Left ventricle myocardium inferior (tissue), 1 donor: ENCODE measurements at regions not wholly inside any gene's neighbourhood (a gene's known extent, or its start where the extent isn't known, plus 50 kb on each side); places are given as distances from the start of the nearest gene placed in this dataset.

ENCODE experiments used
- DNase-seq: peaks from one replicate; pipeline ENCODE4 v3.0.0-alpha.2; 2020
- H3K27ac ChIP-seq: fragments of 200-600 bp; replicated peaks from 2 replicates; pipeline ENCODE4 v1.8.0; 2021
- H3K27me3 ChIP-seq: fragments of 200-600 bp; 2 replicates; pipeline ENCODE4 v1.8.0; 2021; ENCODE audit warnings: low read depth
- H3K36me3 ChIP-seq: fragments of 200-600 bp; 2 replicates; pipeline ENCODE4 v1.8.0; 2021
- H3K4me1 ChIP-seq: fragments of 200-600 bp; 2 replicates; pipeline ENCODE4 v1.8.0; 2021
- H3K4me3 ChIP-seq: fragments of 200-600 bp; 2 replicates; pipeline ENCODE4 v1.8.0; 2021; ENCODE audit warnings: mild to moderate bottlenecking, moderate library complexity
- H3K9me3 ChIP-seq: fragments of 200-600 bp; replicated peaks from 2 replicates; pipeline ENCODE4 v1.8.0; 2021
- CTCF ChIP-seq: fragments of 200-600 bp; IDR thresholded peaks from 2 replicates; pipeline ENCODE4 v1.8.0; 2021; ENCODE audit warnings: antibody characterized with exemption, mild to moderate bottlenecking, borderline replicate concordance
- intact Hi-C: fragments of 100-400 bp; cut with micrococcal nuclease; formaldehyde crosslinking; loops from one replicate; pipeline ENCODE4 v1.11.0; 2022
- donor health status: DM: no; HTN: yes; CAD: no; lungs with severe emphysema.

GRCh38 chr11:94675813-94676212, 92.3 kb upstream of the AMOTL1 start:
- DNase-seq = no peak
- H3K36me3 ChIP-seq = no peaks in the 10 kb centered on the region
- peaks cover 7% of the 10 kb centered on the region for H3K4me1 ChIP-seq
- intact Hi-C loops = no loop called here
- no peaks in the 10 kb centered on the region for H3K27me3 ChIP-seq
- no peak overlapping the region for H3K4me3 ChIP-seq
- no peak overlapping the region for H3K27ac ChIP-seq
- H3K9me3 ChIP-seq = peaks cover 11% of the 10 kb centered on the region
- no peak for TF ChIP-seq CTCF

GRCh38 chr11:94676814-94677213, 91.3 kb upstream of the AMOTL1 start:
- Histone ChIP-seq H3K9me3 (peaks cover 11% of the 10 kb centered on the region), H3K27ac (no peak overlapping the region), H3K27me3 (no peaks in the 10 kb centered on the region), H3K4me3 (no peak overlapping the region), H3K4me1 (peaks cover 7% of the 10 kb centered on the region), H3K36me3 (no peaks in the 10 kb centered on the region)
- DNase-seq = no peak
- no peak for TF ChIP-seq CTCF
- intact Hi-C loops = no loop called here

DNA sequence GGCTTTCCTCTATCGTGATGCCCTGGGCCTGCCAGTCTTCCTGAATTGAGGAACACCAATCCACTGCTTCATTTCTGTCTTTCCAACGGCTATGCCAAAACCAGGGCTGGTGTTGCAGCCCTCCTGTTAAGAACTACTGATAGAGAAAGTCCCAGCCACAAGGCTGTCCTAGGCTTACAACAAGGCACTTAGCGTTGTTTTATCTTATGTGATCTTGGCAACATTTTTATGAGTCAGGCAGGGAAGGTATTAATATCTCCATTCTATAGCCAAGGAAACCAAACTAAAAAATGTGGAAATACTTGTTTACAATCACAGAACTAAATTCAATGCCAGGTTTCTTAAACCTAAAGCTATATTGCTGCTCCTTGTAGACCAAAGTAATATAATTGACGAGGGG, 89.9 kb upstream of the AMOTL1 start:
- no peak for DNase-seq
- no peak for TF ChIP-seq CTCF

DNA sequence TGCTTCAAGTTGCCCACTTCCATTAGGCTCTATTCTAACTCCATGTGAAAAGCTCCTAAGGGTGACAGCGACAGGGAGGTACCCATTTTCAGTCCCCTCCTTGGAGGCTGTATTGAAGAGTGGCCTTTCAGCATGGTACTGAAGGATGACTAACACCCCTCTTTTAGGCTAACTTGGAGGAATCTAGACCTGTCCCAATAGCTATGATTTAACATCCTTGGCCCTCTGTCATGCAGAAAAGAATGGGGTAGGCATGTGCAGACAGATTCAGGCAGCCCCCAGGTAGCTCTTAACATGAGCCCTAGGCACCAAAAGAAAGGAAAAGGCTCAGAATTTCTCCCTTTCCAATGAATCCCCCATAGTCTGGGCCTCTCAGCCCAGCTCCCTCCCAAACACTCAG, 89.3 kb upstream of the AMOTL1 start:
- no peaks in the 10 kb centered on the region for H3K27me3 ChIP-seq

More for the DNA sequence above, 89.9 kb upstream of the AMOTL1 start:
- intact Hi-C loops = no loop called here
- no peak overlapping the region for H3K27ac ChIP-seq
- H3K9me3 ChIP-seq = no peaks in the 10 kb centered on the region
- H3K4me1 ChIP-seq = peaks cover 7% of the 10 kb centered on the region
- no peak overlapping the region for H3K4me3 ChIP-seq
- H3K27me3 ChIP-seq = no peaks in the 10 kb centered on the region
- H3K36me3 ChIP-seq = no peaks in the 10 kb centered on the region

GRCh38 chr11:94680426-94680825, 87.7 kb upstream of the AMOTL1 start:
- Histone ChIP-seq H3K4me3 (no peak overlapping the region), H3K36me3 (no peaks in the 10 kb centered on the region), H3K9me3 (peaks cover 3% of the 10 kb centered on the region), H3K4me1 (no peaks in the 10 kb centered on the region), H3K27ac (no peak overlapping the region), H3K27me3 (no peaks in the 10 kb centered on the region)
- intact Hi-C loops = no loop called here
- DNase-seq = no peak
- no peak for TF ChIP-seq CTCF

More for the DNA sequence above, 89.3 kb upstream of the AMOTL1 start:
- TF ChIP-seq CTCF = no peak
- Histone ChIP-seq H3K4me1 (peaks cover 7% of the 10 kb centered on the region), H3K9me3 (no peaks in the 10 kb centered on the region), H3K36me3 (no peaks in the 10 kb centered on the region), H3K4me3 (no peak overlapping the region), H3K27ac (no peak overlapping the region)
- intact Hi-C loops = no loop called here
- DNase-seq = no peak

DNA sequence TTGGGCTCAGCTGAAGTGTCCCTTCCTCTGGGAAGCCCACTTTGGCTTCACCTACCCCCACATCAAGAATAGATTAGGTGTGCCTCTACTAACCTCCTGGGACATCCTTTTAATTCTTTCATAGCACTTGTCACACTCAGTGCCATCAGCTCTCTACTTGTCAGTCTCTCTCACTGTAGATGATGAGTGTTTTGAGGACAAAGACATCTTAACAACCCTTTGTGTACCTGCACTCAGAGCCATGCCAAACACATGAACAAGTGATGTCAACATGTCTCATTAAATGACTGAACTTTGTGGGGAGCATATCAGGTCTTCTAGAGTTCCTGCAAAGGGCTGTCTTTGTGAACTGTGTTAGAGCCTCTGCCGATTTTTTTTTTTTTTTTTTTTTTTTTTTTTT, 87.0 kb upstream of the AMOTL1 start:
- no peaks in the 10 kb centered on the region for H3K4me1 ChIP-seq
- TF ChIP-seq CTCF = no peak
- peaks cover 11% of the 10 kb centered on the region for H3K9me3 ChIP-seq
- H3K27ac ChIP-seq = no peak overlapping the region
- H3K27me3 ChIP-seq = no peaks in the 10 kb centered on the region
- no peak for DNase-seq
- intact Hi-C loops = no loop called here
- H3K4me3 ChIP-seq = no peak overlapping the region
- no peaks in the 10 kb centered on the region for H3K36me3 ChIP-seq
